ENCODE measurements at regions not wholly inside any gene's neighbourhood (a gene's known extent, or its start where the extent isn't known, plus 50 kb on each side); places are given as distances from the start of the nearest gene placed in this dataset.

DNA sequence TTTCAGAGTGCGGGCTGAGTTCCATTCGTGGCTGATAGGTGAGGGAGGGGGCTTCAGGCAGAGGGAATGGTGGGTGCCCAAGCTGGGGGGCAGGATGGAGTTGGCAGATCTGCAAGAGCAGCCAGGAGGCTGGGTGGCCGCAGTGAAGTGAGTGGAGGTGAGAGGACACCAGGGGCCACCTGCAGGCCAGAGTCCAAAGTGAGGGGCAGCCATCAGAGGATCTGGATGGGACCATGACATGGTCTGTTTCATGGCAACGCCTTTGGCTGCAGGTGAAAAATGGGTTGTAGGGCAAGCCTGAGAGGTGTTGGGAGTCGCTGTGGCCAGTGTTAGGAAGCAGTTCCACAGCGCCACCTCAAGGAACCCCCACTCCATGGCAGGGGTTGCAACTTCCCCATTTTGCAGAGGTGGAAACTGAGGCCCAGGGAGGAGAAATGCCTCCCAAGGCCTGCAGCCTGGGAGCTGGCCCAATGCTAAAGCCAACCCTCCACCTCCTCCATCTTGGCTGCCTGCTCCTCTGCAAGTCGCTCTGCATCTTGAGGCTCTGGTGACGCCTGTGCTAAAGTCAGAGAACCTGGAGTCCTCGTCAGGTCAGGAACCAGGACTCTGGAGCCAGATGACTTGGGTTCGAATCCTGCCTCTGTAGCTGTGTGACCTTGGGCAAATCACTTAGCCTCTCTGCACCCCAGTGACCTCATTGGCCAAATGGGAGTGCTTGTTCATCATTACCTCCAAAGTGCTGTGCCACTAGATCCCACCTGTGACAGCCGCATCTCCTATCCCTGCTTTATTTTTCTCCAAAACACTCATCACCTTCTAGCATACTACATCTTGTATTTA lies 153.8 kb downstream of the CEBPB start:
- DNase-seq: no peak

- DNase-seq: no peak
These were observed 155.2 kb downstream of the CEBPB start for GRCh38 chr20:50345712-50346373.

DNA sequence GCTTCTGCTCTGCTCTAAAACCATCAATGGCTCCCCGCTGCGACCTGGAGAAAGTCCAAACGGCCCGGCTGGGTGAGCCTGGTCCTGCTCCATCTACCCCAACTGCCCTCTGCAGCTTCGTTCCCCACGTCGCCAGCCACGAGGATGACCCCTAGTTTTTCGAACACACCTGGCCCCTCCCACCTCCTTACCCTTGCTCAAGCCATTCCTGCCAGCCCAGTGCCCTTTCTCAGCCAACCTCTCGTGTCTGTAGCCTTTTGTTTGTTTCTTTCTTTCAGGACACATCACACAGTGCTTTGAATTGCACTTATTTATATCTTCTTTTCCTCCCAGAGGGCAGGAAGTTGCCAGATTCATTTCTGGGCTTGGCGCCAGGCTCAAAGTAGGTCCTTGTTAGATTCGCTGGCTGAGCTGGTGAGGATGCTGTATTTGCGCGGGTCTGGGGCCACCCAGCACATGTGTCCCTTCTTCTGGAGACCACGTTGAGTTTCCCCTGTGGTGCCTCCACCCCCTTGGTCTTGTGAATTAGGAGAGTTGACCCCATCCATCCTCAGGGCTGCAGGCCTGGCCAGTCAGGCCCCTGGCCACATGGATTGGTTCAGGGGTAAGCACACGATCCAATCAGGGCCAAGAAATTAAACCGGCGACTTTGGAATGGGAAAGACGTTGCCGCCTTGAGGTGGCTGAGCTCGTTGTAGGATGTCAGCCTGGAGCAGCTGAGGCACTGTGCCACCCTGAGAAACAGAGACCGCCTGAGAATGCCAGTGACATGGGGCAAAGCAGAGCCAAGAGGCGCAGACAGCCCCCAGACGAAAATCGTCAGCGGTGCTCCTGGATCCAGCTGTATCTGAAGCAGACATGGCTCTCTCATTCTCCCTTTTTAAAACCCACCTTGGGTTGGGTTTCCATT lies 156.0 kb downstream of the CEBPB start:
- DNase-seq: no peak

DNA sequence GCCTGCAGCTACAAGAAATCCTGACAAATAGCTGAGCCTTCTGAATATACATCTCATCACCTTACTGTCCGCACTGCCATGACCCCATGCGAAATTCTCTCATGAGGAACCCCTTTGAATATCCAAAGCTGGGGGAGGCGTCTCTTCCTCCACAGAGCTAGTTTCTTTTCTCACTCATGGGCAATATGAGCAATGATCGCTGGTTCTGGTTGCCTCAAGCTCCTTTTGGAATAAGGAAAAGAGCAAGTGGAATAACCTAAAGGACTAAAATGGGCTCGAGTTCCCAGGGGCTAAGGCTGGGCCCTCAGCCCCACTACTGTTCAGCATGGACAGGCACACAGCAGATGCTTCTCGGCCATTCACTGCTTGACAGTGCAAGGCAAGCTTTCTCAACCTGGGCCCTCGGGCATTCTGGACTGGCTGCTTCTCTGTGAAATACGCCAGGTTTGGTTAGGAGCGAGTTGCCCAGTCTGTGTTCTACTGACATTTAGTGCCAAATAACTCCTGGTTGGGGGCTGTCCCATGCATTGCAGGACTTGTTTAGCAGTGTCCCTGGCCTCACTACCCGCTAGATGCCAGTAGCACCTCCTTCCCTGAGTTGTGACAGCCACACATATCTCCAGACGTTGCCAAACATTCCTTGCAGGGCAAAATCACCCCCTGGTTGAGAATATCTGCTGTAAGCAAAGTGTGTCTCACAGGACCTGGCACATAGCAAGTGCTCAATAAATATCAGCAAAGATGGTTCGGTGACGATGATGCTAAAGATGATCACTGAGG lies 156.8 kb downstream of the CEBPB start:
- no peak for DNase-seq

- DNase-seq: no peak
These were observed 157.5 kb downstream of the CEBPB start for GRCh38 chr20:50348096-50348495.

GRCh38 chr20:50350510-50351249 lies 159.5 kb upstream of the PTPN1 start:
- no peak for DNase-seq

DNA sequence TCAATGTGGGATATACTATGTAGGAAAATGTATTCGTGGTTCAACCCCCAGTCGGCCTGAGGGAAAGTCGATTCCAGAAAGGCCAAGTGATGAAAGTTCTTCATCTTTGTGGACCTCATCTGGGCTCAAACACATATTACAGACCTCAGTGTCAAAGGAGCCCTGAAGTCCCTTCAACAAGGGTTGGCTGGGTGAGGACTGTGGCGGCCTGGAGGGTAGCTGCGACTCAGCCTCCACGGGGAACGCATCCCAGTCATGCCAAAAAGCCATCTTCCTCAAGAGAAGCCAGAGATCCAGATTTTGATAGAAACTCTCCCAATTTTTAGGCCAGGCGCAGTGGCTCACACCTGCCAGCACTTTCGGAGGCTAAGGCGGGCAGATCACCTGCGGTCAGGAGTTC lies 158.6 kb upstream of the PTPN1 start:
- no peak for DNase-seq

DNA sequence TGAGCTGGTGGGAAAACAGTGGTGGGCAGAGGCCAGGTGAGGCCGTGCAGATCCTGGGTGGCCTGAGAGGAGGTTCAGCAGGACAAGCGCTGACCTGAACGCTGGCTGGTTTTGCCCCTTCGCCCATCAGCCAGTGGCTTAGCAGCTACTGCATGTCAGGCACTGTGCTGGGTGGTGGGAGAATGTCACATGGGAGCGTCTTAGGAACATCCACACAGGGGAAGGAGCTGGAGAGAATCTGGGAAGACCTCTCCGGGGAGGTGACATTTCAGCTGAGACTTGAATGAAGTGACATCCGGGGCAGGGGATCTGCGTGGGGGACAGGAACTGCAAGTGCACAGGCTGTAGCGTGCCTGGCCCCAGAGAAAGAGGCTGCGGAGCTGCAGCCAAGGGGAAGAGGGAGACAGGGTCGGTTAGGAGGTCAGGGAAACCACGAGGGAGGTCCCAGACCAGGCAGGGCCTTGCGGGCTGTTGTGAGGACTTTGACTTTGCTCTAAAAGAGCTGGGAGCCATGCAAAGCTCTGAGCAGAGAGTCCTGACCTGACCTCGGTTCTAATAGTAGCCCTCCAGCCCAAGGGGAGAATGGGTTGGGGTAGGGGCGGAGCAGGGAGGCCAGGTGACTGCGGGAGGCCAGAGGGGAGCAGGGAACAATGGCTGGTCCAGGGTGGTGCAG lies 156.8 kb upstream of the PTPN1 start:
- no peak for DNase-seq

GRCh38 chr20:50354721-50355589 lies 155.2 kb upstream of the PTPN1 start:
- DNase-seq: no peak

DNA sequence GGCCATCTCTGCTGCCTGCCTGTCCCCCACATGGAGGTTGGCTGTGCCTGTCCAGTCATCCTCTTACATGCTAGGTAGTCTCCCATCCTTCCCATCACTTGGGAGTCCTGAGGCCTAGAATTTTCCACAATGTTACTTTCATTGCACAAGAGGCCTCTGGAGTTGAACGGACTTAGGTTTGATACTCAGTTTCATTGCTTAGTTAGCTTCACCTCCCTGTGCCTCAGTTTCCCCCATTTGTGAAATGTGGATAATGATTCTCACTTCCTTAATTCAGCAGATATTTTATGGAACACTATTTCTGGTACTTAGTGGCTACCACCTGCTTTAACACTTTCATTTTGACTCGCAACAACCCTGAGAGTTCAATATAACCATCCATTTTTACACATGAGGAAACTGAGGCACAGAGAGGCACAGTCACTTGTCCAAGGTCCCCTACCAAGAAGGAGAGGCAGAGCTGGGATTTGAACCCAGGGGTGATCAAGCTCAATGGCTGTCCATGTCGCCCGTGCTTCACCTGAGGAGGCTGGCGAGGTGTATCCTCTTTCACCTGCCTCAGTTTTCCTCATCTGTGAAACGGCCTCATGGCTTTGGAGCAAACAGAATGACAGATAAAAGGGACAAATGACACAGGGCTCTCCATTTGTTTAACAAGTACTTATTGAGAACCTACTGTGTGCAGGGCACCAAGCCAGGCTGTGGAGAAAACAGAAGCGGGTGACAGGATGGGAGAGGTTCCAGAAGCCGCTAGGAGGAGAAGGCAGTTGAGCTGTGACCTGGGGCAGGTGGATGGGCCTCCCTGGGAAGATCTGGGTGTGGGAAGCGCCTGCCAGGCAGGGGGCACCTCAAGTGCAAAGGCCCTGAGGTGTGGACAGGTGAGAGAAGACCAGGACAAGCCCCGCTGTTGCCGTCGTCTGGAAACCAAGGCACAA lies 154.3 kb upstream of the PTPN1 start:
- DNase-seq: no peak

DNA sequence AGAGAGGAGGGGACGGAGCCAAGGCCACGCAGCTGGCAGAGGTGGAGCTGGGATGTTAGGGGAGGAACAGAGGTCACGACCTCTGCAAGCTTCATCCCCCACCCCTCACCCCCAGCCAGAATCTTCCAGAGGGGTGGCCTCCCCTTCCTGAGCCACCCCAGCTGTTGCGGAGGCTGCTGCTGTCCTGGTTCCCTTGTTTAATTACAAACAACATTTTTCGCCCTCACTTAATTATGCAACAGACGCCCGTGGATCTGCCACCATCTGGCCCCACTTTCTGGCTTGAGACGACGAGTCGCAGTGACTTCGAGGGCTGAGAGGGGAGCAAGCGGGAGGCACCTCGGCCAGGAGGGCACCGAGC lies 153.7 kb upstream of the PTPN1 start:
- no peak for DNase-seq

DNA sequence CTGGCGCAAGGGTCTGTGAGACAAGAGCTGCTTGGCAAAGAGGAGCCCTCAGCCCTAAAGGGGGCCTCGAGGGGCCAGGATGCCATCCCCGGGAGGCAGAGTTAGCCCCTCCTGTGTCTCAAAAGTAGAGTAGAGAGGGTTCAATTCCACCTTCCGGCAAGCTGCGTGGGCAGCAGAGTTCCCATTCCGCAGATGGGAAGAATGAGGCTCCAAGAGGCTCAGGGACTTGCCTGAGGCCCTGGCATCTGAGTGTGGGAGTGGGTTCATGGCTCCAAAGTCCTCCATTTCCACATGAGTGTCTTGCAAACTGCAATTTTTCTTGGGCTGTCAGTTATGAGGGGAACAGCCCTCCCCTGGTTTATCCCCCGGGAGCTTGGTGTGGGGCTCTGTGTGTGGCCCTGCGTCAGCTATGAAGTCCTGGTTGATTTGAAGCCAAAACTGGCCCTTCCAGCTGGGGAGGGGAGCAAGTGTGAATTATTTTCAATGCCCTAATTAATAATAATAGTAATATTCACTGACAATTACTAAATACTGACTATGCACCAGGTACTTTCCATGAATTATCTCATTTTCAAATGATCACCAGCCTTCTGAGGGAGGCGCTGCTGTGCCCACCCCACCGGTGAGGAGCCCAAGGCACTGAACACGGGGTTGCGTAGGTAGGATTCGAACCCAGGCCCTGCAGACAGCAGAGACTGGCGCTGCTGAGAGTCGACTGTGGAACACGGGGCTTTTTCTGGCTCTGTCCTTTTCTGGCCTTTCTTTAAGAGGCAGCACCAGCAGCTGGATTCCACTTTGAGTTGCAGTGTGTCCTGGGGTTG lies 153.0 kb upstream of the PTPN1 start:
- DNase-seq: no peak

GRCh38 chr20:50357783-50358161 lies 152.4 kb upstream of the PTPN1 start:
- no peak for DNase-seq

GRCh38 chr20:50358166-50358565 lies 152.0 kb upstream of the PTPN1 start:
- no peak for DNase-seq

GRCh38 chr20:50358971-50359370 lies 151.2 kb upstream of the PTPN1 start:
- DNase-seq: no peak

GRCh38 chr20:50359607-50360217 lies 150.5 kb upstream of the PTPN1 start:
- DNase-seq: no peak

DNA sequence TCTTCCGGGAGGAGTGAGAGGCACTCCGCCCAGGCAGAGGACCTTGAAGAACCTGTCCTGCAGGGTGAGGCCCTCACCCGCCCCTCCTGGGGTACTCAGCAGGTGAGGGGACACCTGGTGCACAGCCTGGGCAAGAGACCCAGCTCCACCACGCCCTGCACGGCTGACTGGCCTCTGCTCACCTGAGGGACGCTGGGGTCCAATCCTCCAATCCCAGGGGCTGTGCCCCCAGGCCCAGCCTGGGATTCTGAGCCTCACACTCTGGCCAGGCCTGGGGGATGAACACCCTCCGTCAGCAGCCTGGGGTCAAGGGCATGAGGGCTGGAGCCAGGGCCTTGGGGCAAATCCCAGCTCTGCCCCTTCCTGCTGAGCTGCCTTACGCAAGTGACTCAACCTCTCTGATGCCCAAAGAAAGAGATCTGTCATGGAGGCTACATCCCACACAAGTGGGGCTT lies 149.9 kb upstream of the PTPN1 start:
- no peak for DNase-seq

DNA sequence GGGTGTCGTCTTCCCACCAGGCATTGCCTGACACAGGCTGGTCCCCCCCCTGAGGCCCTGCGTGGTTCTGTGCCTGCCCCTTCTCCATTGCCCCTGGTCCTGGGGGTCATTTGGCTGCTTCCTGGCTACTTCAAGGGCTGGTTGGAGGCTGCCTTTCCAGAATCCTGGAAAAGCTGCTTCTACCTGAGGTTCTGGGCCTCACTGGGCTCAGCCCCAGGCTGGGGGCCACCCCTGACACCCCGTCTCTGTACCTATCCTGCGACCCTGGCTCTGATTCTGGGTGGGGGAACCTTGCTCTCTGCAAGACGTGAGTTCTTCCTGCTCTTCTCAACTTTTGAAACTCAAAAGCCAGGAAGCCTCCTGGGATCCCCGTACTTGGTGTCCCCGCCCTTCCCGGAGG lies 149.3 kb upstream of the PTPN1 start:
- DNase-seq: no peak

Data from central memory CD4-positive, alpha-beta T cell (primary cell).